ENCODE measurements at regions not wholly inside any gene's neighbourhood (a gene's known extent, or its start where the extent isn't known, plus 50 kb on each side); places are given as distances from the start of the nearest gene placed in this dataset.

GRCh38 chr11:133694701-133695100, 150.6 kb downstream of the SPATA19 start:
- DNase-seq, result no peak

- no peak for DNase-seq
Measured at GRCh38 chr11:133693110-133693509, 152.2 kb downstream of the SPATA19 start.

GRCh38 chr11:133692126-133692934, 153.0 kb downstream of the SPATA19 start:
- DNase-seq, result no peak

- DNase-seq, result no peak
Measured at GRCh38 chr11:133687781-133688180, 155.5 kb upstream of the OPCML start.

- DNase-seq, result no peak
Measured at GRCh38 chr11:133681901-133682300, 149.6 kb upstream of the OPCML start.

- DNase-seq, result no peak
Measured at GRCh38 chr11:133679896-133680295, 147.6 kb upstream of the OPCML start.

DNA sequence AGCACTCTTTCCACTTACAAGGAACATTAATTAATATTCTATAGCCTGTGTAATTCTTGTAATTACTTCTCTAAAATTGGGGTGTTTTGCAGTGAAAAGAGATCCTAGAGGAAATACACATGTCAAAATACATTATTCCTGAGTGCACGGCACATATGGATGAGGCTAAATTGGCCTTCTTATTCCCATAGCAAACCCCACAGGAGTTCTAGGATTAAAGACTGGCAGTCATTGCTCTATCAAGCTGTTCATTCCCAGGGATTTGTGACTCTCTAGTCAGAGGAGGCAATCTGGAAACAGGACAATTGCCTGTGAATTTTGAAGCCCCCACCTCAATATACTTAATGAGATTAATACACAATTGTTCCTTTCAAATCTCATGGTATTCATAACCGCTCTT, 145.9 kb upstream of the OPCML start:
- DNase-seq, result no peak

DNA sequence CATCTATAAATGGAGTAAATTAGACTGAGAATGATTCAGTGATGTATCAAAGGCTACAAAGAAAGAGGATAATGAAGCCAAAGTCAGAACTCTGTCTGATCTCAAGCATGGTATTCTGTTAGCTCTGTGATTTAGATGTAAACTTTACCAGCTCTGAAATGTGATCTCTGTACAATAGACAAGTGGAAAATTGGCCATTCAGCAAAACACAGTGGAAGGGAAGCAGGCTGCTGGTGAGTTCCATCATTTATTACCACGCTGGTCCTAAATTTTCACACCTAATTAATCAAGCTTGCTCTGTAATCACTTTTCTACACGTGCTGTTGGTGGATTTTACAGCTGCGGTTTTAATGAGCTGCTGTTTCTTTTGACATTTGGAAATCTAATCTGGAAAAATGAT, 145.1 kb upstream of the OPCML start:
- no peak for DNase-seq

DNA sequence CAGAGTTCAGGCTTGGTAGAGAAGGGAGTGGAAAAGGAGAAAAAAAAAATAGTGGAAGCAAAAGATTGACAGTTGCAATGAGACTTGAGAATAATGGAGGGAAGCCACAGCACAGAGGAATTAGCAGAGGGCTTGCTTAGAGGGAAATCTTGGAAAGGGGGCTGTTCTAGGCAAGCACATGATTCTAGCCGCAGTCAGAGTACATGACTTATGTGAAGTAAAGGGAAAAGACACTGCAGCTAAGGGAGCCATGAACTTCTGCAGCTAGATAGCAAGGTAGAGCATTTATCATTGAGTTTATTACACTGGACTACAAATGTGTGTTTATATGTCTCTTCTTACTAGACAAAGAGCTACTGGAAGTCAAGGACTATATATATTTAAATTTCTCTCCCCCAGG, 144.0 kb upstream of the OPCML start:
- DNase-seq, result no peak

- no peak for DNase-seq
Measured at GRCh38 chr11:133669371-133670053, 137.2 kb upstream of the OPCML start.

- no peak for DNase-seq
Measured at GRCh38 chr11:133663135-133663985, 131.1 kb upstream of the OPCML start.

- DNase-seq, result no peak
Measured at GRCh38 chr11:133661846-133662245, 129.5 kb upstream of the OPCML start.

DNA sequence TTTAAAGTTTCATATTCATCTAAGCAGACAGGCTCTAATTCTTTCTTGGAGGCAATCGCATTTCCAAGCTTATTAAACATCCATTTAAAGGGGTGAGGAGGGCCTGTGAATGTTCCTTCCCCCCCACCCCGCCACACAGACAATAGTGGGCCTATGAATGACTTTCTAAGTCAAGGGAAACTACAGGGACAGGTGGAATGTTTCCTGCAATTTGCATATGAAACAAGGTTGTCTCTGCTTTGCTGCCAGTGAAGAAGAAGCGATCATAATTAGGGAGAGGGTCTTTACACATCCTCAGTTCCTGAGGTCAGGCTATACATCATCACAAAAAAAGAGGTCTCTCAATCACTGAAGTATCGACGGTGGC, 127.9 kb upstream of the OPCML start:
- DNase-seq, result no peak

- no peak for DNase-seq
Measured at GRCh38 chr11:133659538-133660201, 127.4 kb upstream of the OPCML start.

DNA sequence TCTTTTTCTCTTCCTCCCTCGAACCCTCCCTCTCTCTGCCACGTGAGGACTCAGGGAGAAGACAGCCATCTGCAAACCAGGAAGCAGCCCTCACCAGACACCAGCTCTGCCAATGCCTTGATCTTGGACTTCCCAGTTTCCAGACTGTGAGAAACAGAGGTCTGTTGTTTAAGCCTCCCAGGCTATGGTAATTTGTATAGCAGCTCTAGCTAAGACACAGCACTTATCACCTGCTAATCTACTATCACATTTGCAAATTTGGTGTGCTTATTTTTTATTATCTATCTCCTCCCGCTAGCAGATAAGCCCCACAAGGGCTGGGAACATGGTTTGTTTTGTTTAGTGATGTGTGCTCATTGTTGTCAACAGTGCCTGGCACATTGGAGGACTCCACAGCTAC, 124.8 kb upstream of the OPCML start:
- no peak for DNase-seq

- DNase-seq, result no peak
Measured at GRCh38 chr11:133656082-133656635, 123.9 kb upstream of the OPCML start.

GRCh38 chr11:133654630-133655212, 122.4 kb upstream of the OPCML start:
- no peak for DNase-seq

- no peak for DNase-seq
Measured at GRCh38 chr11:133653336-133653735, 121.0 kb upstream of the OPCML start.

DNA sequence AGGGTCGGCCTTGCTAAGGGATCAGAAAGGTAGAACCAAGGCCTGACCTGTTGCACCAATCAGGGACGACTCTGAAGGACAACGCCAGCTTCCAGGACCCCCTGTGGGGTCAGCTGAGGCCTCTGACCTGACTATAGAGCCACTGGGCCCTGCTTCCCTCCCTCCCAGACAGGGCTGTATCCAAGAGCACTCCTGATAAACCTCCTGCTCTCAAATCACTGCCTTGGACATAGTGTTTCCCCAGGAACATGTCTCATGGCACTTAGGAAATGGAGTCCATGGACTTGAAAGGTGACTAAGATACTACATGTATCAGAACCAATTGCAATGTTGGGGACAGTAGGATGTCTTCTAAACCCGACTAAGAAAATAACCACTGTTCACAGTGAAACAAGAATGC, 117.8 kb upstream of the OPCML start:
- DNase-seq, result no peak

- DNase-seq, result no peak
Measured at GRCh38 chr11:133649040-133649439, 116.7 kb upstream of the OPCML start.

DNA sequence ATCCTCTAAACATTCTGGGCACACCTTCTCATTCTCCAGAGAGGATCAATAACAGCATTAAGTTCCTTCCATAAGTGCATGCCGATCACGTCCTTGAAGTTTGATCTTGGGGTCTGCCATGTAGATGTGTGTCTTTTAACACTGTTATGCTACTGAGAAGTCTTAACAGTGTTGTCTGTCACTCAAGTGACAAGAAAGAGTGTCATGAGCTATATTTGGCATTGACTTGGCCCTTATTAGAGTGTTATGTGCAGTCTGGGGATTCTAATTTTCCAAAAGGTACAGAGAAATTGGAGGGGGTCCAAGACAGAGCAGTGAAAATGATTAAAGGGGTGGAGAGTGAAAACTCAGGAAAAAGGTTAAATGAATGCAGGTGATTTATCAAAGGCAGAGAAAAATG, 107.1 kb upstream of the OPCML start:
- DNase-seq, result no peak

DNA sequence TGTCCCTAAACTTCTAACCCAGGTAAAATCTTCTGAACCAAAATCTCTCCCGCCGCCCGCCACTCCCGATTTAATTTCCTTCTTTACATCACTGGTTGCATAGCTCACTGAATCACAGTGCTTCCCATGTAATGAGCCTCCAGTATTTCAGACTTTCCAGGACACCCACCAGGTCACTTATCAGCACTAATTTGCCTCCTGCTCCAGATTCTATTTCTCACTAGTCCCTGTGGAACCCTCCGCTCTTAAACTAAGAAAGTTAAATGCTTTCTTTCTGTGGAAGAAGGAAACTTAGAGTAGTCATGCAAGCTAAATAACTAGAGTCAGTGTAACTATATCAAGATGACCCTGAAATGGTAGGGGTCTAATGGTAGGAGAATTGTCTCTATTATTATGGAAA, 106.6 kb upstream of the OPCML start:
- no peak for DNase-seq

Measured in hindlimb muscle (tissue), 1 donor.